Left hindlimb (tissue), 1 donor: ENCODE measurements at regions not wholly inside any gene's neighbourhood (a gene's known extent, or its start where the extent isn't known, plus 50 kb on each side); places are given as distances from the start of the nearest gene placed in this dataset.

Experiments used
- DNase-seq: peaks from one replicate; pipeline ENCODE4 v3.0.0-alpha.2; 2018

DNA sequence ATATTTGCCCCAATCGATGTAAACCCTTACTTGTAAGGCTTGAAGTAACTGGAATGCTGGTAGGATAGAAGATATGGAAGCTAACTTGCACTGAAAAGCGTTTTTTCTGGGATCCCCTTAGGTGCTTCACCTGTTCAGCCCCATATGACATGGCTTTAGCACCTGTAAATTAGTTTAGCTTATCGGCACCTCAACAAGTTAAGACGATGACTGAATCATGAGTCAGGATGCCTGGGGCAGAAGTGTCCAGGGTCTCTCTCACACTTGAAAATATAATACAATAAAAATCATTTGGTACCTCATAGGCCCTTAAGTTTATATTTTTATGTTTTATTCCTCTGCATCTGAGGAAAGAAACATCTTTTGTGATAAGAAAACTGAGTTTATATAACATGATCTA, 409.2 kb upstream of the LRRC4C start:
- no peak for DNase-seq

DNA sequence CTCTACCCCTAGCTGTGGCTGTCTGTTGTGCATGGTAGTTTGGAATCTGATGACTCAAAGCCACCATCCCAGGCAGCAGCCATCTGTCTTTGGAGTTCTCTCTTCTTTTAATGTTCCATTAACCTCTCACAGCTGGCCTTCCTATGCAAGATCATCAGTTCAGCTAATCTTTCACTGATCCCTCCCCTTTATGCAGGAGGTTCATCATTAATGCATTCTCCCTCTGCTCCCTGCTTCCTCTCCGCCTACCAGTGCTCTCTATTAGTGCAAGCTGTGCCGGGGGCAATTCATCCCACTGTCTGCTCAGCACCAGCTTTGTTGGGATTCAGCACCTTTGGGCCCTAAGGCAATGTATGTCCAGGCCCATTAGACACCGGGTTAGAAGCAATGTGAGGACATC, 413.0 kb upstream of the LRRC4C start:
- no peak for DNase-seq

DNA sequence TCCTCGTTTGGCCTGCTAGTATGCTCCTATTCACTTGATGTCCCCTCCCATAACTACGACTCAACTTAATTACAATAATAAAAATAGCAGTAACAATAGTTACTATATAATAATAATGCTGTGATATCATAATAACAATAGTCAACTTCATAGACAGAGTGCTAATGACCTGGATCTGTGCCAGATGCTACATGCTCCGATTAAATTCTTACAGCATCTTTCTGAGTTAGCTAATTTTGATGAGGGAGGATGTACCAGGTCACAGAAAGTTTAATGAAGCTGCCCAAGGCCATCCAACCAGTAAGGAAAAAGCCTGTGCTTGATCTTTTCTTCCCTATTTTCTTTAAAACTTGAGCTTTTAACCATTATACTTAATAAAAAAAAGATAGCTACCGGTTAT, 413.4 kb upstream of the LRRC4C start:
- no peak for DNase-seq

DNA sequence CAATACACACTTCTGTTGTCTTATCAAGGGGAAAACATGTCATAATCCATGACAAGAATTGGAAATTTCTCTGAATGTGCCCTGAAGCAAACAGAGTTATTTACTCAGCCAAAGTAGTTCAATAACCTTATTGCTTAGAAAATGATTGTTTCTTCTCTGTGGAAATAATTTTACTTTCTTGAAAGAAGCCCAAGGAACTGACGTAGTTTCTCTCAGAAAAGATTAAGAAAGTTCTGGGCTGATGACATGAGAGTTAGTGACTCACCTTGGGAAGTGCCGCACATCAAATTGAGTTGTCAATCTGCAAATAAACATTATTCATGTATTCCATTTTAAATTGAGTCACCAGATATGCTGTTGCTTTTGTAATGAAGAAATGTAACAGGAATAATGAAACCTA, 418.6 kb upstream of the LRRC4C start:
- DNase-seq = no peak

DNA sequence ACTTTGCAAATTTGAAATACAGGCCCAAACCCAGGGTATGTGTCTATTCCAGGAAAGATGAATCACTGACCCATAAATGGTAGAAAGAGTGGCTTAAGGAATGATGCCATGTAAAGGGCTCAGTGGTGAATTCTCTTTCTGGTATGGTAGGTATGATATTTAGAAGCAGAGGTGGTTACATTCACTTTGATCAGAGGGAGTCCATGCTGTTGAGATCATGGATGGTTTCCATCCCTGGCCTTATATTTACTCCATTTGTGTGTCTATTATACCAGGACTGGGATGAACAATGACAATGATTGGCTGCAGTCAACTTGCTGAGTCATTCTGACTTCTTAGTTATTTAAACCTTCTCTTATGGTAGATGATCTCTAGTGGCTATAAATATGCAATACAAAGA, 419.8 kb upstream of the LRRC4C start:
- DNase-seq = no peak

DNA sequence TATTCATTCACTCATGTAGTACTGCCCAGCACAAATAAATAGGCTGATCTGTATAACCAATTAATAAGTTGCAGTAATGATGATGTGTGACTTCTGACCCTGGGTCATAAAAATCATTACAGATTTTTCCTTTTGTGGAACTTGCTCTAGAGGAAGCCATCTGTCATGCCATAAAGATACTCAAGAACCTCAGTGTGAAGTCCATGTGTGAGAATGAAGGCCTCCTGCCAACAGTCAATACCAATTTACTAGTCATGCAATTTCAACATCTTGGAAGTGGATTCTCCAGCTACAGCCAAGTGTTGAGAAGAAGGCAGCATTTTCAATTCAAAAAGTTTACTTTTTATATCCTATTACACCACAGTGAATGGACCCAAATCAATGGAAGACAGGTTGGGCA, 435.6 kb upstream of the LRRC4C start:
- DNase-seq = no peak

DNA sequence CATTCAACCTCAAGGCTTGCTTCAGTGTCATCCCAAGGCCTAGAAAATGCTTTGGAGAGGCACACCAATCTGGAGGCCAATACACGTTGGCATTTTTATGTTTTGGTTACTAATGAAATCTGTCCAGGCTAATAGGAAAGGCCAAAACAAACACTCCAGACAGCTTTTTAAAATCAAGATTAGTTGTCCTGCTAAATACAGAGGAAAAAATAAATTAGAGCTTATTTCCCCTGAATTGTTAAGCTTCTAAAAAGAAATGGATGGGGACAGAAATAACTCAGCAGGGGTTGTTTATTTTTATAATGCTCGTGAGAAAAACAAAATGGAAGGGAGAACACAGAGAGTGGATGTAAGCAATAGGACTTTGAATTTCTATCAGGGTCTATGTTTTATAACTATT, 438.5 kb upstream of the LRRC4C start:
- DNase-seq = no peak

DNA sequence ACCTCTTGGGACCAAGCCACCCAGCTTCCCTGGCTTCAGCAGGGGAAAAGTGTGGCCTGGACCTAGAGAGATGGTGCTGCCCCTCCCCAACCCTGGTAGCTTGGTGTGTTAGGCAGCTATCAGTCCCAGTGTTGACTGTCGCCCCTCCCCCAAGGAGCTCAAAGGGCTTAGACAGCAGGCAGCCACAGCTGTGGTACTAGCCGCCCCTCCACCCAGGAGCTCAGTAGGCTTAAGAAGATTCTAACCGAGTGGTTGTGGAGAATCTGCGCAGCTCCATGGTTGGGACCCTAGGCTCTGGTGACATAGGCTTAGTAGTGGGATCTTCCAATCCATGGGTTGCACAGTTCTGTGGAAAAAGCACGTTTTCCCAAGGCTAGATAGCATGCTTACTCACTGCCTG, 458.4 kb upstream of the LRRC4C start:
- DNase-seq = no peak

DNA sequence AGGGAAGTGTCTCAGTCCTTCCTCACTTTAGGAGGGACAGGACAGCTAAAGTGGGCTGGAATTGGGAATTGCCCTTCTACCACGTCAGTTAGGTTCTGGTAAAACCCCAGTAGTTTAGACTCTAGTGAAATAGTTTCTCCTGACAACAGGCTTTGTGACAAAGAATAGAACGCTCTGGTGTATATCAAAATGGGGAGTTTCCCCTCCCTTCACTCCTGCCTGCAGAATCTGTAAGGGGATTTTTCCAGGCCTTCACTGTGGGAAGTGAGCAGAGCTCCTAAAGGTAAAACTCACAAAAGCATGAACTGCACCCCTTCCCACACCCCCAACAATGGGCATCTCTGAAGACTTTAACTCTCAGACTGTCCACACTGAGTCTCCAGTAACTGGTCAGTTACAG, 460.9 kb upstream of the LRRC4C start:
- DNase-seq = no peak

DNA sequence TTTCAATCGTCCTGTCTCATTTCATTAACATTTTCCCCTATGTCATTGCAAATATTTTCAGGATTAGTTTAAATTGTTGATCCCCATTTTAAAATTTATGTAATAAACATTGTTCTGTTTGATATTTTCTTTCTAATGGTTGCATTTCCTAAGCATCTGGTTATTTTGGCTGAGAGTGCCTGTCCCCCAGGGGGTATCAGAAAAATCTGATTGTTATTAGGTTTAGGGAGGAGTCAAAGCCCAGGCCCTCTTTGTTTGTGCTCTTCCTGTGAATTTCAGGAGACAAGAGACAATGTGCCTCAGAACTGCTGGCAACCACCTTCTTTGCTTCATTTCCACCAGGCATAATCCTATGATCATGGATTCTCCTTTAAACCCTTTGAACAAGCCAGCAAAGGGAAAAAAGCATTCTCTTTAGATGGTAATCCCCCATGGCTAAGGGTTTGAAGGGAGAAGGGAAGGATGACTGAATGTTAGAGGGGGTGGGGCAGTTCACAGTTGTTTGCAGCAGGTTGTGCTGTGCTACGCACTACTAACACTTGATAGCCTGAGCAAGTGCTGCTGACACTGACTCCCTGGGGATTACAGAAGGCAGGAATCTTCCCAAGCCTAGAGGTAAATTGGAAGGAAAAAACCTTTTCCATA, 462.4 kb upstream of the LRRC4C start:
- no peak for DNase-seq

DNA sequence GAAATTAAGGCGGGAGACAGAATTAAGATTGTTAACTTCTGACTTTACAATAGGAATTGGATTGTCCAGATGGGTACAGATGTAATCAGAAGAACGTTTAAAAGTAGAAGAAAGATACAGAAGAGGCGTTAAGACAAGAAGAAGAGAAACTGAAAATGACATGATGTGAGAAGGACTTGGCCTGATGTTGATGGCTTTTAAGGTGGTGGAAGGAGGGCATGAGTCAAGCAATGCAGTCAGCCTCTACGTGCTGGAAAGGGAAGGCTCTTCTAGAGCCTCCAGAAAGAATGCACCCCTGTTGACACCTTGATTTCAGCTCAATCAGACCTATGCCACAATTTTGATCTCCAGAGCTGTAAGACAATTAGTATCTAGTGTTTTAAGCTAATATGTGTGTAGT, 466.9 kb upstream of the LRRC4C start:
- DNase-seq = no peak

DNA sequence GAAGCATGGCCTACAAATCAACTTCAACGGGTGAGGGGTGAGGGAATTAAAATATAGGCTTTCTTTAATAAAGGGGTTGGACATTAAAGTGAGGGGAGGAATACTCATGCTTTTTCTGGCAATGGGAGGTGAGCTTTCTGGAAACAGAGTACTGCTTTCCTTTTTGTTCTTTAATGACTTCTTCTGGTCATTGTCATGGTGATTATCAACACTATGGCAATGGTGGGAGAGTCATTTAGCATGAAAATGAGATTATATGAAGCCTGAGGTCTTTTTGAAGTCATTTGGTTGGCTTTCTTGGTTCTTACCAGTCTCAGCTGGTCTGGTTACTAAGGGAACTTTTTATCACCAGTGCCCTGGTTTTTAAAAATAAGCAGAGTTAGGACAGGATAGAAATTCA, 475.8 kb upstream of the LRRC4C start:
- no peak for DNase-seq

DNA sequence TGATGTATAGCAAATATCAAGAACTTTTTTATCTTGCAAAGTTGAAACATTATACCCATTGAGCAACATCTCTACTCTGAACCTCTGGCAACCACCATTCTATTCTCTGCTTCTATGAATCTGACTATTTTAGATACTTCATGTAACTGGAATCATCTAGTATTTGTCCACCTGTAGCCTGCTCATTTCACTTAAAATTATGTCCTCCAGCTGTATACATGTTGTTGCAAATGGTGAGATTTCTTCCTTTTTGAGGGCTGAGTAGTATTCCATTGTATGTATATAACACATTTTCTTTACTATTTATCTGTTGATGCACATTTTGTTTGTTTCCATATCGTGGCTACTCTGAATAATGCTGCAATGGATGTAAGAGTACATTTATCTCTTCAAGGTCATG, 476.3 kb upstream of the LRRC4C start:
- no peak for DNase-seq

DNA sequence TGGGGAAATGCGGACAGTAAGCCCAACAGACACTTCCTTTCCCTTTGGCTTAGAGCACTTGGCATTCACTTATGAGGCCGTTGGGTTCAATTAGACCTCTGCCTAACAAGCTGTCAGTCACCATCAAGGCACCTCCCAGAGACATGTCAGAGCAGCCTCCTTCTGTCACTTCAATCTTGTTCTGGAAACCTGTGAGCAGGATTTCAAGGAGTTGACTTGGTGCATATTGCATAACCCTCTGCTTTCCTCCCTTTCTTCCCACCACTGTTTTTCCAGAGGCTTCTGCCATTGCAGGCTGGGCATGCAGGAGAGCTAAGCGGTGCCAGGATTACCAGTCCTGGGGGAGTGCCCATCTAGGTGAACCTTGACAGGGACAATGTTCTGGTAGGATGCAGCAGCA, 484.2 kb upstream of the LRRC4C start:
- no peak for DNase-seq

DNA sequence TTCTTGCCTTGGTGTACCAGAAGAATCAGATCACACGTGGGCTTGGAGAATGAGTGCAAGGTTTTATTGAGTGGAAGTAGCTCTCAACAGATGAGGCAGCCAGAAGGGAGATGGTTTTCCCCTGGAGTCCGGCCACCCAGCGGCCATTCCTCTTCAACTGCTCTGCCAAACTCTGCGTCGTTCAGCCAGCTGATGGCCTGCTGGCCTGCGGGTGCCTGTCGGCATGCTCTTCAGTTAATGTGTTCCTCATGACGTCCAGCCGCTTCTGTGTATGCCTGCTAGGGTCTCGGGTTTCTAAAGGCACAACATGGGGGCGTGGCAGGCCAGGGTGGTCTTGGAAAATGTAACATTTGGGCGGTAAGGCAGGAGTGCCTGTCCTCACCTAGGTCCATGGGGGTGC, 487.9 kb upstream of the LRRC4C start:
- no peak for DNase-seq

DNA sequence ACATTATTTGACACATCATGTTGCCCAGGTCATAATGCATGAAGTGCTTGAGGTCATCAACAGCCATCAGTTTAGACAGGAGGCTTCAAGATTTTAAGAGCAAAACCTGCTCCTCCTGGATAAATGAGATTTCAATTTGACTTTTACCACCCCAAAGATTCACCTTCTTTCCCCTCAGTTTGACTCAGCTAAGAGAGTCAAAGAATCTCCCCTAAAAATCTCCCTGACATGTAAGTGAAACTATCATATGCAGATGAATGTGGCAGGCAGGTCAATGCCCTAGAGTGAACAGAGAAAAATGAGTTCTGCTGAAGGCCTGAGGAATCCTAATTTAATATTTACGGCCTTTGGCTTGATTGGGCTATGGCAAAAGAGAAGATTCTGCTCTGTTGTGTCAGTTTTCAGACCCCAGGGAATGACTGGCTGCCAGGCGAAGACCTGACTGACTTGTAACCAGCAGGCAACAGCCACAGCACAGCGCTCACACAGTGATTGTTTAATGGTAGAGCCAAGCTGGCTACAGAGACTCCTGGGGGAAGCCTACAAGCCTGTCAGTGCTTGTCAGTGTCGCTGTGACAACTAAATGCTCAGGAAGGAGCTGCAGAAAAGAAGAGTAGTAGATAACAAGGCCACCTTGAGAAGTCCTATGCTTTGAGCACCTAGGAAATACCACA, 491.2 kb upstream of the LRRC4C start:
- DNase-seq = no peak

DNA sequence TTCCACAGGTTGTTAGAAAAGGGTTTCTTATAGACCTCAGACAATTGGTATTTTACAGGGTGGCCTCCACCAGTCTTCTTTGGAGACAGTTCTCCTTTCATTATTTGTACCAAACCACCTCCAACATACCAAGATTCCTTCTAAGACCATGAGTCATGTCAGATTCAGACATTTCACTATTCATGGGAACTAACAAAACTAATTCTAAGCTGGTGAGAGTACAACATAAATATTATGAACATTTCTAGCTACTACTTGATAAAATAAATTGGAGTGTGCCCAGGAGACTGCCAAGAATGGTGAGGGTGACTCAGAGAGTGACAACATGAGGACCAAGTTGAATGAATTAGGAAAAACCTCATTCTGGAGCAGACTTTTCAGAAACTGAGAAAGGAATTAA, 494.6 kb upstream of the LRRC4C start:
- no peak for DNase-seq

DNA sequence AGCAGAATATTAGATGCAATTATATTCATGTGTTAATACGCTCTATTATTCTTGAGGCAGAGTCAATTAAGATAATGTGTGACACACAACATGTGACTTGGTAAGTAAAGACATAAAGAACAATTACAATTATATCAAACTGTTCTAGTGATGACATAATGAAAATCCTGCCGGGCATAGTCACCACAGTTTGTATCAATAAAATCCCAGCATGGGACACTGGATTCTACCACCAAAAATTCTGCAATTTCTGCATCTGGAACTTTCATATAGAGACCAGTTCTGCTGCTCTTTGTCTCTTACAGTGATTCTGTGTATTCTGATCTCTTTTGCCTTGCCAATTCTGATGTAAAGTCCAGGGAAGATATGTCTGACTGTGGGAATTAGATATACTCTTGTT, 495.6 kb upstream of the LRRC4C start:
- no peak for DNase-seq

DNA sequence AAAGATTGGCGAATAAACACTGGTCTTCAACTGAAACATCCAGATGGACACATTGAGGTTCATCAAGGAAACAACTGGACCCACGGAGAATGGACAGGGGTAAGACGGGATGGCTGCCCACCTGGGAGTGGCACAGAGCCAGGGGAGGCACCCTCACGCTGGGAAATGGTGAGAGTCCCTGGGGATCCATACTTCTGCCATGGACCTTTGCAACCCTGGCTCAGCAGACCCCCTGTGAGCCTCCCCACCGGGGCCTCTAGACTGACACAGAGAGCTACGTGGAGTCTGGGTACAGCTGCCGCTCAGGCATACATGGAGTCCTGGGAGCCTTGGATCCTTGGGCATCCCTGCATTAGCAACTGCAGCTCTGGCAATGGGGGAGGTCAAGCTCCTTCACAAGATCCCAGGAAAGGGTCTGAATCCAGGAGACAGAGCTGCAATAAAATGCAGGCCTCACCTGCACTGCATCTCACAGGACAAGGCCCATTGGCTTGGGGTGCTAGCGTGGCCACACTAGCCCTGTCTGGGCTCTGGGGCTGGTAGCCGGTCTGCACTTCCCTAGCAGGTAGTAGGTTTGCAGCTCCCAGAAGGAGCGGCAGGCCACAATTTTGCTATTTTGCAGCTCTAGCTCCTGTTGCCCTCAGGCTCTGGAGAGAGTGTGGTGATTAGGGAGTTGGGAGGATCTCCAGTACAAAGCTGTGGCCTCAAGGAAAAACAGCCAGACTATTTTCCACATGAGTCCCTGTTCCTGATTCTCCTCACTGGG, 496.4 kb upstream of the LRRC4C start:
- DNase-seq = no peak

DNA sequence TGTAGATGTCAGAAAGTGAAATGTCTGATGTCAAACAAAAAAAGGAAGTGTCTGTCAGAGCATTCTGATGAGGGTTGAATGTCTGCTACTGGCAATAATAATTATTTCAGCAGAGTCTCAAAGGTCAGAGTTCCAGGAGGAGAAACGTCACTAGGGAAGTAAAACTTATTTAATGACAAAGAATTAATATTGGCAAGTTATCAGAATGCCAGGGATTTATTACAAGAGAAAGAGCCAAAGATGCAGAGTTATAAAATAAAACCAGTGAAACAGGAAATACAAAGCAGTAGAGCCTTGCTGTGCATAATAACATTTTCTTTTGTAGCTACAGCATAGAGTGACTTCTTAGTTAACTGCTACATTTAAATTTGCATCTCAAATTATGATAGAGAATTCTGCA, 504.0 kb upstream of the LRRC4C start:
- DNase-seq = no peak

DNA sequence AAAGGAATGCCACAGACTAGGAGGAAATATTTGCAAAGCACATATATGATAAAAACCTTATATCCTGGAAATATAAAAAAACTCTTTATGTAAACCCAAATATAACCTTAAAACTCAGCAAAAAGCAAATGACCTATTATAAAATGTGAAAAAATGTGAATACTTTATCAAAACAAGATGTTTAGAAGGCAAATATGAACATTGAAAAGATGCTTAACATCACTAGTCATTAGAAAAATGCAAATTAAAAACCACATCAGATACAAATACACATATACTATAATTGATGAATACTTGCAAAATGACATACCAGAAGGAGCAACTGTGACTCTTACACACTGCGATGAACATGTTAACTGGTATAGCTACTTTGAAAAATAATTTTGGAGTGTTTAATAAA, 511.2 kb upstream of the LRRC4C start:
- no peak for DNase-seq

DNA sequence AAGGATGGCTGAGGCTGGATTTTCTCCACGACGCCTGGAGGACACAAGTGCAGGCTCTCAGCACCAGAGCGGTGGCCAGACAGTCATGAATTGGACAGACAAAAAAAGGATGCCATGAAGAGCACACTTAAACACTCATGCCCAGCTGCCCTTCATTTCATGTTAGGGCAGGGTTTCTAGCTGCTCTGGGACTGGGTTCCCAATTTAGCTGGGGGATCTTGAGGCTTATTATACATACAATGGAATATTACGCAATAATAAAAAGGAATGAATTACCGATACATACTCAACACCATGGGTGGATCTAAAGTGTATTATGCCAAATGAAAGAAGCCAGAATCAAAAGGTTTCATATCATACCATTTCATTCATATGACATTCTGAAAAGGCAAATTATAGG, 512.1 kb upstream of the LRRC4C start:
- no peak for DNase-seq

DNA sequence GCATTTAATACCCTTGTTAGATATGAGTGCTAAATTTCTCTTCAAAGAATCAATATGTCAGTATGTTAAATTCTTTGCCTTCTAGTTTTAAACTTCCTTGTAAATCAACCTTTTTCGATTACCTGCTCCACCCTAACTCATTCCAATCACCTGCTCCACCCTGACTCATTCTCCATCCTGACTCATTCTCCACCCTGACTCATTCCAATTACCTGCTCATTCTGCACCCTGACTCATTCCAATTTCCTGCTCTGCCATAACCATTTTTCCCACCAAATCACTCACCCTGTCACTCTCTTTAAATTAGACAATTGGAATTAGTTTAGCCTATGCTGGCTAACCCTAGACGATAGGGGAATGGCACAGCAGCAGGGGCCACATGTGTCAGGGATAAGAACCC, 519.5 kb upstream of the LRRC4C start:
- no peak for DNase-seq

DNA sequence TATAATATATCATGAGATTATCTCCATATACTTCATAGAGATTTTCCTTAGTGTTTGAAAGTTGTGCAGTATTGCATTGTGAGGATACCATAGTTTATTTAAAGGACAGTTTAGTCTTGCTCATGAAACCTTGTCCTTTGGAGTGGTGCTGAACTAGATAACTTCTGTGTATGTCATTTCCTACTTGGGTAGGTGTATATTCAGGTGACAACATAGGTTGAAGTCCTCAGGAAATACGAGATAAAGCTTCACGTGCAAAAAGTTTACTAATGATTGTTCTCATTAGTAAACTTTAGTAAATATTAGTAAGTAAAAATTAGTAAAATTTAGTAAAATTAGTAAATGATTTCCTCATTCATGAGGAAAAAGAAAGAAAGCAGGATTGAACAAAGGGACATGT, 521.3 kb upstream of the LRRC4C start:
- DNase-seq = no peak

DNA sequence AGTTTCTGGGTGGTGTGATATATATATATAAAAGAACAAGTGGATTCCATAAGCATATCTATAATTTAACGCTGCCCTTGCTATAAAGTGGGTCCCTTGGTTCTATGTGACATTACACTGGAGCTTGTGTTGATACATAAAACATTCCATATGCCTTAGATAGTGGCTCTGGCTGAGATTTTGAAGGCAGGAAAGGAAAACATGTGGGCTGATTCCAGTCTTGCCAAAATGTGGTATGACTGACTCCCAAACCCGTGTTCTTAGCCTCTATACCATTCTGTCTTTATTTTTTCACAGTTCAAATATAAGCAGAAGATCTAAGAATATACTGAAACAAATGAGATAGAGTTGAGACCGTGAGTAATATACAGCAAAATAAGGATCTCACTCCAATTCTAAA, 522.8 kb upstream of the LRRC4C start:
- no peak for DNase-seq
